Naive thymus-derived CD4-positive, alpha-beta T cell (primary cell): ENCODE measurements at regions not wholly inside any gene's neighbourhood (a gene's known extent, or its start where the extent isn't known, plus 50 kb on each side); places are given as distances from the start of the nearest gene placed in this dataset.

Experiments used
- ATAC-seq: fragments of 150-1000 bp; cut with Tn5 transposase; 2 replicates; pipeline ENCODE4 v1.10.0; 2021; ENCODE audit warnings: mild to moderate bottlenecking, moderate library complexity
- CTCF ChIA-PET: fragments of 350-600 bp; sonication (Branson Sonifier 250); formaldehyde crosslinking; loops from one replicate; lab custom pipeline; 2021; ENCODE audit warnings: antibody characterized with exemption; lab: Charles Lee
- POLR2A ChIA-PET: fragments of 350-600 bp; sonication (Branson Sonifier 250); formaldehyde crosslinking; loops from one replicate; lab custom pipeline; 2021; ENCODE audit warnings: antibody characterized with exemption, inconsistent platforms; lab: Charles Lee
- DNase-seq, 9 donors: peaks; one replicate each; pipeline versions ENCODE4 v3.0.0 to v3.0.0-alpha.2; 2020 to 2022; ENCODE audit warnings: mixed read lengths in 1 of 9
- H3K27ac ChIP-seq: one replicate; pipeline ENCODE4 v1.7.0; 2013; ENCODE audit warnings: mild to moderate bottlenecking, low read depth, low read length, moderate library complexity
- H3K27me3 ChIP-seq, 2 donors: one replicate each; pipeline ENCODE4 v1.7.0; 2013; ENCODE audit warnings: low read length in 2 of 2, mild to moderate bottlenecking in 2 of 2, moderate library complexity in 2 of 2; ENCODE audit not compliant: control insufficient read depth in 2 of 2, insufficient read depth in 2 of 2
- H3K36me3 ChIP-seq, 3 experiments: 1 replicate in 2 of 3; 2 replicates in 1 of 3; pipeline ENCODE4 v1.7.0; 2013; ENCODE audit warnings: low read length in 3 of 3, mild to moderate bottlenecking in 3 of 3, moderate library complexity in 1 of 3; ENCODE audit not compliant: insufficient read depth in 3 of 3, control insufficient read depth in 2 of 3
- H3K4me1 ChIP-seq, 2 donors: one replicate each; pipeline ENCODE4 v1.7.0; 2013; ENCODE audit warnings: low read length in 2 of 2, mild to moderate bottlenecking in 2 of 2, moderate library complexity in 1 of 2; ENCODE audit not compliant: control insufficient read depth in 2 of 2, insufficient read depth in 2 of 2
- H3K4me3 ChIP-seq: 2 replicates; pipeline ENCODE4 v1.7.0; 2013; ENCODE audit warnings: mild to moderate bottlenecking, low read length
- H3K9me3 ChIP-seq, 3 experiments: 1 replicate in 2 of 3; 2 replicates in 1 of 3; pipeline ENCODE4 v1.7.0; 2013; ENCODE audit warnings: low read length in 3 of 3; ENCODE audit not compliant: control insufficient read depth in 2 of 3
- H3K27ac Mint-ChIP-seq, 9 donors: one replicate each; pipeline ENCODE4 v1.8.0; 2020 to 2022; ENCODE audit warnings: mixed read lengths in 9 of 9, mild to moderate bottlenecking in 8 of 9, moderate library complexity in 5 of 9, inconsistent platforms in 2 of 9
- H3K27me3 Mint-ChIP-seq, 5 donors: one replicate each; pipeline ENCODE4 v1.8.0; 2021 to 2022; ENCODE audit warnings: mixed read lengths in 5 of 5, mild to moderate bottlenecking in 1 of 5
- H3K36me3 Mint-ChIP-seq, 5 donors: one replicate each; pipeline ENCODE4 v1.8.0; 2020 to 2022; ENCODE audit warnings: mixed read lengths in 5 of 5, mild to moderate bottlenecking in 3 of 5, inconsistent platforms in 1 of 5
- H3K4me1 Mint-ChIP-seq, 7 donors: one replicate each; pipeline ENCODE4 v1.8.0; 2020 to 2022; ENCODE audit warnings: mixed read lengths in 7 of 7, mild to moderate bottlenecking in 3 of 7, inconsistent platforms in 1 of 7
- H3K4me3 Mint-ChIP-seq, 10 donors: one replicate each; pipeline ENCODE4 v1.8.0; 2020 to 2022; ENCODE audit warnings: mild to moderate bottlenecking in 10 of 10, mixed read lengths in 10 of 10, moderate library complexity in 6 of 10, inconsistent platforms in 2 of 10
- H3K9me3 Mint-ChIP-seq, 11 donors: one replicate each; pipeline ENCODE4 v1.8.0; 2020 to 2022; ENCODE audit warnings: mixed read lengths in 11 of 11, mild to moderate bottlenecking in 4 of 11, inconsistent platforms in 1 of 11, moderate library complexity in 1 of 11
- intact Hi-C, 2 donors: fragments of 100-400 bp; cut with micrococcal nuclease; formaldehyde crosslinking; loops; one replicate each; pipeline ENCODE4 v1.15.1; 2023

- Mint-ChIP-seq H3K4me3 (no peak overlapping the region), H3K9me3 (peaks cover 0 to 2% (median 0%) of the 10 kb centered on the region in 11 donors), H3K27me3 (peaks cover 0 to 12% (median 6%) of the 10 kb centered on the region in 5 donors), H3K4me1 (no peaks in the 10 kb centered on the region), H3K36me3 (no peaks in the 10 kb centered on the region), H3K27ac (no peak overlapping the region)
- CTCF ChIA-PET = no interaction called here
- DNase-seq = no peak
- Histone ChIP-seq H3K27ac (no peak overlapping the region), H3K9me3 (no peaks in the 10 kb centered on the region), H3K4me1 (no peaks in the 10 kb centered on the region), H3K36me3 (no peaks in the 10 kb centered on the region), H3K4me3 (no peak overlapping the region), H3K27me3 (no peaks in the 10 kb centered on the region)
- intact Hi-C loops = no loop called here
- ATAC-seq = no peak
- POLR2A ChIA-PET = no interaction called here
These were observed 385.8 kb upstream of the SULF2 start for GRCh38 chr20:48171071-48171470.

- no peak overlapping the region for H3K4me3 ChIP-seq
- ATAC-seq (no peak), DNase-seq (no peak)
- no peaks in the 10 kb centered on the region for H3K4me1 ChIP-seq
- H3K4me3 Mint-ChIP-seq = no peak overlapping the region
- H3K36me3 Mint-ChIP-seq = no peaks in the 10 kb centered on the region
- H3K36me3 ChIP-seq = no peaks in the 10 kb centered on the region
- H3K27ac Mint-ChIP-seq = no peak overlapping the region
- ChIA-PET POLR2A (no interaction called here), CTCF (no interaction called here)
- H3K27ac ChIP-seq = no peak overlapping the region
- peaks cover 0 to 12% (median 6%) of the 10 kb centered on the region in 5 donors for H3K27me3 Mint-ChIP-seq
- H3K9me3 ChIP-seq = no peaks in the 10 kb centered on the region
- H3K27me3 ChIP-seq = no peaks in the 10 kb centered on the region
- intact Hi-C loops = no loop called here
- peaks cover 0 to 2% (median 0%) of the 10 kb centered on the region in 11 donors for H3K9me3 Mint-ChIP-seq
- H3K4me1 Mint-ChIP-seq = no peaks in the 10 kb centered on the region
These were observed 385.3 kb upstream of the SULF2 start for GRCh38 chr20:48170625-48171024.

- CTCF ChIA-PET = no interaction called here
- no peak overlapping the region for H3K27ac Mint-ChIP-seq
- Histone ChIP-seq H3K27me3 (no peaks in the 10 kb centered on the region), H3K4me1 (no peaks in the 10 kb centered on the region), H3K27ac (no peak overlapping the region), H3K36me3 (no peaks in the 10 kb centered on the region), H3K4me3 (no peak overlapping the region), H3K9me3 (no peaks in the 10 kb centered on the region)
- peaks cover 0 to 12% (median 6%) of the 10 kb centered on the region in 5 donors for H3K27me3 Mint-ChIP-seq
- no peaks in the 10 kb centered on the region for H3K36me3 Mint-ChIP-seq
- H3K4me1 Mint-ChIP-seq = no peaks in the 10 kb centered on the region
- no peak for ATAC-seq
- H3K4me3 Mint-ChIP-seq = no peak overlapping the region
- POLR2A ChIA-PET = no interaction called here
- intact Hi-C loops = no loop called here
- peaks cover 0 to 2% (median 0%) of the 10 kb centered on the region in 11 donors for H3K9me3 Mint-ChIP-seq
- DNase-seq = no peak
These were observed 384.5 kb upstream of the SULF2 start for GRCh38 chr20:48169650-48170225.

- ChIA-PET POLR2A (no interaction called here), CTCF (no interaction called here)
- Histone ChIP-seq H3K36me3 (no peaks in the 10 kb centered on the region), H3K4me3 (no peak overlapping the region), H3K27ac (no peak overlapping the region), H3K4me1 (no peaks in the 10 kb centered on the region), H3K27me3 (no peaks in the 10 kb centered on the region), H3K9me3 (no peaks in the 10 kb centered on the region)
- DNase-seq (no peak), ATAC-seq (no peak)
- Mint-ChIP-seq H3K4me3 (no peak overlapping the region), H3K4me1 (no peaks in the 10 kb centered on the region), H3K27me3 (peaks cover 0 to 15% (median 4%) of the 10 kb centered on the region in 5 donors), H3K27ac (no peak overlapping the region), H3K9me3 (peaks cover 0 to 4% (median 0%) of the 10 kb centered on the region in 11 donors), H3K36me3 (no peaks in the 10 kb centered on the region)
- intact Hi-C loops = no loop called here
These were observed 381.0 kb upstream of the SULF2 start for GRCh38 chr20:48166082-48166835.

- Histone ChIP-seq H3K4me3 (no peak overlapping the region), H3K4me1 (no peaks in the 10 kb centered on the region), H3K9me3 (no peaks in the 10 kb centered on the region), H3K27ac (no peak overlapping the region), H3K36me3 (no peaks in the 10 kb centered on the region), H3K27me3 (no peaks in the 10 kb centered on the region)
- peaks cover 0 to 19% (median 5%) of the 10 kb centered on the region in 5 donors for H3K27me3 Mint-ChIP-seq
- no peaks in the 10 kb centered on the region for H3K36me3 Mint-ChIP-seq
- no peaks in the 10 kb centered on the region for H3K4me1 Mint-ChIP-seq
- CTCF ChIA-PET = no interaction called here
- ATAC-seq = no peak
- no peak overlapping the region for H3K4me3 Mint-ChIP-seq
- intact Hi-C loops = no loop called here
- POLR2A ChIA-PET = no interaction called here
- peaks cover 0 to 4% (median 0%) of the 10 kb centered on the region in 11 donors for H3K9me3 Mint-ChIP-seq
- no peak for DNase-seq
- H3K27ac Mint-ChIP-seq = no peak overlapping the region
These were observed 380.1 kb upstream of the SULF2 start for GRCh38 chr20:48165401-48165685.

GRCh38 chr20:48164566-48165400, 379.5 kb upstream of the SULF2 start:
- CTCF ChIA-PET = no interaction called here
- peaks cover 0 to 19% (median 4%) of the 10 kb centered on the region in 5 donors for H3K27me3 Mint-ChIP-seq

More at GRCh38 chr20:48164566-48165400, 379.5 kb upstream of the SULF2 start:
- Histone ChIP-seq H3K4me1 (no peaks in the 10 kb centered on the region), H3K36me3 (no peaks in the 10 kb centered on the region), H3K27me3 (no peaks in the 10 kb centered on the region), H3K27ac (no peak overlapping the region), H3K9me3 (no peaks in the 10 kb centered on the region), H3K4me3 (no peak overlapping the region)
- POLR2A ChIA-PET = no interaction called here
- H3K4me3 Mint-ChIP-seq = no peak overlapping the region
- DNase-seq (no peak), ATAC-seq (no peak)
- H3K27ac Mint-ChIP-seq = no peak overlapping the region
- H3K36me3 Mint-ChIP-seq = no peaks in the 10 kb centered on the region
- peaks cover 0 to 4% (median 0%) of the 10 kb centered on the region in 11 donors for H3K9me3 Mint-ChIP-seq
- H3K4me1 Mint-ChIP-seq = no peaks in the 10 kb centered on the region
- intact Hi-C loops = no loop called here
